ENCODE measurements at regions not wholly inside any gene's neighbourhood (a gene's known extent, or its start where the extent isn't known, plus 50 kb on each side); places are given as distances from the start of the nearest gene placed in this dataset.
"Not testable (repeated sequence)": the region's sequence is repeated elsewhere in the genome, so short reads cannot be mapped to it uniquely, and the experiment has no call there.

DNA sequence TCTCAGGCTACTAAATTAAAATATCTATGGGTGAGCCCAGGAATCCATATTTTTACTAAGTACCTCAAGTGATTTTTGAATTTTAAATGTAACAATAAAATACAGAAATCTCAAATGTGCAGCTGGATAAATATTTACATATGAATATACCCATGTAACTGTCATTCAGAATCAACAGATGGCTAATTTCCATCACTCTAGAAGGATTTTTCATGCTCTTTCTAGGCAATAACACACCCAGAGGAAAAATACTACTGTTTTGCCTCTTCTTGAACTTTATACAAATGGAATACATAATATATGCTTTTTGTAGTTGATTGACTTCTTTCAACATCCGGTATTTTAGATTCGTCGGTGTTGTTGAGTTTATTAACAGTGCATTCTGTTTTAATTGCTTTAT, 601.3 kb upstream of the NECTIN3 start:
- no peak for DNase-seq (ENCODE audit: low read depth in 2 of 2)

DNA sequence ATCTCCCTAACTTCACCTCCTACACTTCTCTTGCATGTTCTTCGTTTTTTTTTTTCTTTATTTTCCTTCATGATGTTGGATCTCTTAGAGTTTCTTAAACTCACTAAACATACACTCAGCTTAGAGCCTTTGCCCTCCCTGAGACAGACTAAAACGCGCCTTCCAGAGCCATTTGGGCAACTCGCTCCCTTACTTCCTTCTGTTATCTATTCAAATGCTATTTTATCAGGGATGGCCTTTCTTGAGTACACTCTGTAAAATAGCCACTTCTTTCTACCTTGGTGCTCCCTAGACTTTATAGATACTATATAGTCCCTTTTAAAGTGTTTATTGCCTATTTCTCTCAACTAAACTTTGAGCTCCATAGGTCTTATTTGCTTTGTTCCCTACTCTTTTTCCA, 598.2 kb upstream of the NECTIN3 start:
- DNase-seq (ENCODE audit: low read depth in 2 of 2) = no peak

DNA sequence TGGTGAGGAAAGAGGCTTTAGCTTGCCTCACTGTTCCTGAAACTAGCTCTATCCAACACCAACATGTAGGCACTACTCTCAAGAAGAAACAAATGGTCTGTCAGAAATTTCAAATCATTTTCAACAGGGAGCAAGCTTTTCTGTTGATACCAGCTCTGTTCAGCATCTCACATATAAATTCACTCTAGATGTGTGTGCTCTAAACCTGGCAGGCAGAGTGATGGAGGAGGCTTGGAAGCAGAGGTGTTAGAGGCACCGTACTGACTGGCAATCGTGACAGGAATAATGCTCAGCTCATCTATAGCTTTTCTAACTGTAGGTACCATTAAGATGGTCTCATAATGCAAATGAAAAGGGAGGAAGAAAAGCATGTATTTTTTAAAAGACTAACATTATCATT, 597.2 kb upstream of the NECTIN3 start:
- no peak for DNase-seq (ENCODE audit: low read depth in 2 of 2)

DNA sequence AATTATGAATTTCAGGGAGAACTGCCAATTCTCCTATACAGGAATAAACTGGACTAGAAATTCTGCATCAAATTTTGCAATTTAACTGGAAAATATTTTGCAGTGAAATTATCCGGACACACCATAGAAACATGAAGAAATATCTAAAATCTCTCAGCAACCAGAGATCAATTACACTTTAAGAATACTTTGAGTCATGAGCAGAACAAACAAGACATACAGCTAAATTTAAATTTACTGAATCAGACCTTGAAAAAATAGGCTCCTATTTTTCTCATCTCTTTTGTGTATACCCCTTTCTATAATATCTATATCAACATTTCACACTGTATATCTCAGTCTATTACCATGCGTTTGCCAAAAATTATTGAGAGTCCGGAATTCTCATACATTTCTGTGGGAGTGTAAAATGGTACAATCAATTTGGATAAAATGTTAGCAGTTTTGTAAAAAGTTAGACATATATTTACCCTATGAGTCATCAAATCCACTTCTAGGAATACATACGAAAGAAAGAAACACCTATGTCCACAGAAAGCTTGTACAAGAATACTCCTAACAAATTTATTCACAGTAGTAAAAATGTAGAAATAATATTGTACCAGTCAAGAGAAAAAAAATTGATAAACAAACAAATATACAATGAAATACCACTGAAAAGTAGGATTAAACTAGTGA, 593.1 kb upstream of the NECTIN3 start:
- DNase-seq (ENCODE audit: low read depth in 2 of 2) = no peak

DNA sequence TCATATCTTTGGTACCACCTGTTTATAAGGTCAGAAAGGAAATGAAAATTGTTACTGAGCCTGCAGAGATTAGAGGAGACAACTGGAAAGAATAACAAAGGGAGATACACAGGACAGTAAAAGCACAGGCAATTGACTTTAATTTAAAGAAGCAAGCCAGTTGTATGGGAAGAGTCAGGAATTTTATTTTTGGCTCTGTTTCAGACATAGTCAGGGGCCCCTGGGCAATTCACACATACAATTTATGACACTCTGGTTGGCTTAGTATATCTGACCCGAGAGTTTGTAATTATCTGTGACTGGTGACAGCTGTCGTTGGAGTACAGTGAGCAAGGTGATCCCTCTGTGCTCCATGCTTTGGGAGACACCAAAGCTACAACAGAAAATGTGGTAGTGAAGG, 591.9 kb upstream of the NECTIN3 start:
- peak; percentile 86 to 94 for DNase-seq (ENCODE audit: low read depth in 2 of 2)

DNA sequence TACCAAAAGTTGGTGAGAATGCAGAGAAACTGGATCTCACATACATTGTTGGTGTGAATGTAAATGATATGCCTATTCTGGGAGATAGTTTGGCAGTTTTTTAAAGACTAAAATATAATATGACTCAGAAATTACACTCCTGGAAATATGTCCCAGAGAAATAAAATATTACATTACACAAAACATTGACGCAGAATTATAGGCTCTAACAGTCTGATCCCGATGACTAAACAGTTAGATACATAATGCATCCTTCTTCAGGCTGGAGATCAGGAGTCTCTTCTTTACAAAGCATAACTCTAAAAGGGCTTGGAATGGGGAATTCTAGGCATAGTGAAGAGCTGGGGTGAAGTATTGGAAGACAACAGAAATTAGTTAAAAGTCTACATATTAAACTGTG, 586.2 kb upstream of the NECTIN3 start:
- DNase-seq (ENCODE audit: low read depth in 2 of 2) = no peak

DNA sequence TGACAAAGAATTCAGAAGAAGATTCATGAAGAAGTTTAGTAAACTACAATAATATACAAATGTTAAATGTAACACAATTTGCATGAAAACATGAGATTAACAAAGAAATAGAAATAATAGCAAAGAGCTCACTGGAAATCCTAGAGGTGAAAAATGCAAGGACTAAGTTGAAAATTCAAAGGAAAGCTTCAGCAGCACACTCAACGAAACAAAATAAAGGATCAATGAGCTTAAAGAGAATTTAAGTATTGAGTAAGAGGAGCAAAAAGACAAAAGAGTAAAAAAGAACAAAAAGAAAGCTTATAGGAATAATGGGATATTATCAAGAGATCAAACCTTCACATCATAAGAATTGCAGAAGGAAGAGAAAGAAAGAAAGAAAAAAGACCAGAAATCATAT, 583.8 kb upstream of the NECTIN3 start:
- DNase-seq (ENCODE audit: low read depth in 2 of 2) = no peak

DNA sequence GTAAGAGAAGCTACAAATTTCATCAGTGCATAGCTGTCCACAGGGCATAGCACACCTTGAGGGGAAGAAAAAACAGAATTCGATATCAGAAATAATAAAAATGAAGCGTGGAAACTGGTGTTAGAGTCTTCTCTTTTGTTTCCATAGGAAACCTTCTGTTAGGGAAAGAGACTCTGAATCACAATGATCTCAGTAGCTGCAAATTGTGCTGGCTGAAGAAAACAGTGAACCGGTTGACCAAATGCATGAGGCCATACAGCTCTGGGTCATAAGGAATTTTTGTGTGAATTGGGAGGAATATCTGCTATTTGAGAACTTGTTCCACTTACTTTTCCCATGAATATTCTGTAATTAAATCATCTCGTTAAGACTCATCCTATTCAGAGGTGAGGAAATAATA, 580.2 kb upstream of the NECTIN3 start:
- no peak for DNase-seq (ENCODE audit: low read depth in 2 of 2)

DNA sequence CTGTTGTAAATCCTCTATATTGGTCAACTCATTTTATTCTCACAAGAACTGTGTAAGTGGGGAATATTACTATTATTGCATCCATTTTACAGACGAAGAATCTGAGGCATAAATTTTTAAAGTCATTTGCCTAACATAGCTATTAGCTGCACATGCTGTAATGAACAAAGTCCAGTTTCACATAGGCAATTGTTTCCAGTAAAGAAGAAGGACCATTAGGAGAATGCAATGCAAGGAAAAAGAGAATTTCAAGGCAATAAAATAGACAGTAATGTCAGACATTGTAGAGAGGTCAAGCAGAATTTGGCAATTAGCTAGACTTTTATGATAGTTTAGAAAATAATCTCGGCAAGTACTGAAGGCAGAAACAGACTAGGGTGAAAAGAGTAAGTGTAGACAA, 578.7 kb upstream of the NECTIN3 start:
- no peak for DNase-seq (ENCODE audit: low read depth in 2 of 2)

DNA sequence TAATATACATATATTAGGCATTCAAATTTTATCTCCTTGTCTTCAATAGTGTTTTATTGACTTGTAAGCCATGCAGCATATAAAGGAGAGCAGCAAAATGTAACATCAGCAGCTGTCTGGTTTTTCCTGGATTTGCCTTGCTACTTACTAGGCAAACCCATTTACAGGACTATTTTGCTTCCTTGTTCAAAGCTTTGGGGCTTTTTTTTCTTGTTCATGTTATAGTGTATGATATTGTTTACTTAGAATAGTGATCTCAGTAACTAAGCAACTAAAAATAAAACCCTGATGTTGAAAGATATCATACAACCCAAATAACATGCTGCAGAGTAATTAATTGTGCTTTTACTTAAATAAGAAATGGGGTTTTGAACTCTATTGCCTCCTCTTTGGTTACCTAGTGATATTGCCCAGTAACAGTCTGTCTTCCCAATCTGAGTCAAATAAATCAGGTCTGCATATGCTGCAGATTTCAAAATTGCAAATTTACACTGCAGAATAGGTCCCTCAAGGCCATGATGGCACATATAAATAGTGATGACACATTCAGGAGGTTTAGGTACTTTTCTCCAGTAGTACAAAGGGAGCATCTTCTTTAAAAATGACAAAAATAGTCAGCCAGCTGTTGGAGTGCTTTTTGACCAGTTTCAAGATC, 578.1 kb upstream of the NECTIN3 start:
- DNase-seq (ENCODE audit: low read depth in 2 of 2) = no peak

DNA sequence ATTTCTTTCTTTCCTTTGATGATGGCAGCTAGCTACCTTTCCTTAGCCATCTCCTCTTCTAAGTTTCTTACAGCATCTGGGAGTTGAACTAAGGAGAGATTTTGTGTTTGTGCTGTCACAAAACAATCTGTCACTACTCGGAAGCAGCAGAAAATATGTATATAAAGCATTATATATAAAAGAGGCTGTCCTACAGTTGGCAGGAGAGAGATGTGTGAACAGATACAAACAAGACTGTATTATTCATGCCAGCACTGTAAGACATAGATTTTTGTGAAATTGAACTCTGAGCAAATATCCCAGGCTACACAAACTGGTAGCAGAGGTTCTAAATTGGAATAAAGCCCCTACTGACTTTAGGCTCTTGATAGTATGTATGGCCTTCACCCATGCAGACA, 577.5 kb upstream of the NECTIN3 start:
- DNase-seq (ENCODE audit: low read depth in 2 of 2) = no peak

DNA sequence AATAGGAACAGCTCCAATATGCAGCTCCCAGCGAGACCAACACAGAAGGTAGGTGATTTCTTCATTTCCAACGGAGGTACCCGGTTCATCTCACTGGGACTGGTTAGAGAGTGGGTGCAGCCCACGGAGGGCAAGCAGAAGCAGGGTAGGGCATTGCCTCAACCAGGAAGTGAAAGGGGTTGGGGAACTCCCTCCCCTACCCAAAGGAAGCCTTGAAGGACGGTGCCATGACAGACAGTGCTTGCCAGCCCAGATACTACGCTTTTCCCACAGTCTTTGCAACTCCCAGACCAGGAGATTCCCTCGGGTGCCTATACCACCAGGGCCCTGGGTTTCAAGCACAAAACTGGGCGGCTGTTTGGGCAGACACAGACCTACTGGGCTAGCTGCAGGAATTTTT, 576.9 kb upstream of the NECTIN3 start:
- DNase-seq (ENCODE audit: low read depth in 2 of 2) = no peak

DNA sequence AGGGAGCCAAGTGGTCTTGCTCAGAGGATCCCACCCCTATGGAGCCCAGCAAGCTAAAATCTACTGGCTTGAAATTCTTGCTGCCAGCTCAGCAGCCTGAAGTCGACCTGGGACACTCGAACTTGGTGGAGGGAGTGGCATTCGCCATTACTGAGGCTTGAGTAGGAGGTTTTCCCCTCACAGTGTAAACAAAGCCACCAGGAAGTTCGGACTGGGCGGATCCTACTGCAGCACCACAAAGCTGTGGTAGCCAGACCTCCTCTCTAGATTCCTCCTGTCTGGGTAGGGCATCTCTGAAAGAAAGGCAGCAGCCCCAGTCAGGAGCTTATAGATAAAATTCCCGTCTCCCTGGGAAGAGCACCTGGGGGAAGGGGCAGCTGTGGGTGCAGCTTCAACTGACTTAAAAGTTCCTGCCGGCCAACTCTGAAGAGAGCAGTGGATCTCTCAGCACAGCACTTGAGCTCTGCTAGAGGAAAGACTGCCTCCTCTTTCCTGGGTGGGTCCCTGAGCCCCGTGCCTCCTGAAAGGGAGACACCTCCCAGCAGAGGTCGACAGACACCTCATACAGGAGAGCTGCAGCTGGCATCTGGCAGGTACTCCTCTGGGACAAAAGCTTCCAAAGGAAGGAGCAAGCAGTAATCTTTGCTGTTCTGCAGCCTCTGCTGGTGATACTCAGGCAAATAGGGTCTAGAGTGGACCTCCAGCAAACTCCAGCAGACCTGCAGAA, 576.3 kb upstream of the NECTIN3 start:
- no peak for DNase-seq (ENCODE audit: low read depth in 2 of 2)

DNA sequence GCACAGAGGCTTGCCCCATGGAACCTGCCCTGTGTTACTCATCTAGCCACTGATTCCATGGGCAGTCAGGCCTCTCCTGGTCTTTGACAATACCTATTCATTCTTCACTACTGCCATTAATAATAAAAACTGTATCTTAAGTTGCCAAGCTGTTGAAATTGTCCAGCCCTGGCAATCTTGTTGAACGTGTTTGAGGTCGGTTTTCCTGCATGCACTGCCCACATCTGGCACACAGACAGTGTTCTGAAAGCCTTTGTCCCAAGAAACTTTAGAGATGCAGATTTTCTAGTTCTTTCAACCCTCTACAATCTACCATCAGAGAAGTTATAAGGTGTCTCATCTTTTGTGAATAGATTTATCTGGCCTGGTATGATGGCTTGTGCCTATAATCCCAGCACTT, 567.2 kb upstream of the NECTIN3 start:
- no peak for DNase-seq (ENCODE audit: low read depth in 2 of 2)

DNA sequence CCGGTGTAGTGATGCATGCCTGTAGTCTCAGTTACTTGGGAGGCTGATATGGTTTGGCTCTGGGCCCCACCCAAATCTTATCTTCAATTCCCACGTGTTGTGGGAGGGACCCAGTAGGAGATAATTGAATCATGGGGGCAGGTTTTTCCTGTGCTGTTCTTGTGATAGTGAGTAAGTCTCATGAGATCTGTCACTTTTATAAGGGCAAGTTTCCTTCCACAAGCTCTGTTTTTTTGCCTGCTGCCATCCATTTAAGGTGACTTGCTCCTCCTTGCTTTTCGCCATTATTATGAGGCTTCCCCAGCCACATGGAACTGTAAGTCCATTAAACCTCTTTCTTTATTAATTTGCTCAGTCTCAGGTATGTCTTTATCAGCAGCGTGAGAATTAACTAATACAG, 566.7 kb upstream of the NECTIN3 start:
- no peak for DNase-seq (ENCODE audit: low read depth in 2 of 2)

DNA sequence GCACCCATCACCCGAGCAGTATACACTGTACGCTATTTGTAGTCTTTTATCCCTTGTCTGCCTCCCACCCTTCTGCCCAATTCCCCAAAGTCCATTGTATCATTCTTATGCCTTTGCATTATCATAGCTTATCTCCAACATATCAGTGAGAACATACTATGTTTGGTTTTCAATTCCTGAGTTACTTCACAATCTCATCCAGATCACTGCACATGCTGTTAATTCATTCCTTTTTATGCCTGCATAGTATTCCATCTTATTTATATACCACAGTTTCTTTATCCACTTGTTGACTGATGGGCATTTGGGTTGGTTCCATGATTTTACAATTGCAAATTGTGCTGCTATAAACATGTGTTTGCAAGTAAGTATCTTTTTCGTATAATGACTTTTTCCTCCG, 564.7 kb upstream of the NECTIN3 start:
- DNase-seq (ENCODE audit: low read depth in 2 of 2) = no peak

DNA sequence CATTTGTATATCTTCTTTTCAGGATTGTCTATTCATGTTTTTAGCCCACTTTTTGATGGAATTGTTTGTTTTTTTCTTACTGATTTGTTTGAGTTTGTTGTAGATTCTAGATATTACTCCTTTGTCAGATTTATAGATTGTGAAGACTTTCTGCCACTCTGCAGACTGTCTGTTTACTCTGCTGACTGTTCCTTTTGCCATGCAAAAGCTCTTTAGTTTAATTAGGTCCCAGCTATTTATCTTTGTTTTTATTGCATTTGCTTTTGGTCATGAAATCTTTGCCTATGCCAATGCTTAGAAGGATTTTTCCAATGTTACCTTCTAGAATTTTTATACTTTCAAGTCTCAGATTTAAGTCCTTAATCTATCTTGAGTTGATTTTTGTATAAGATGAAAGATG, 564.0 kb upstream of the NECTIN3 start:
- not testable (repeated sequence) for DNase-seq (ENCODE audit: low read depth in 2 of 2)

DNA sequence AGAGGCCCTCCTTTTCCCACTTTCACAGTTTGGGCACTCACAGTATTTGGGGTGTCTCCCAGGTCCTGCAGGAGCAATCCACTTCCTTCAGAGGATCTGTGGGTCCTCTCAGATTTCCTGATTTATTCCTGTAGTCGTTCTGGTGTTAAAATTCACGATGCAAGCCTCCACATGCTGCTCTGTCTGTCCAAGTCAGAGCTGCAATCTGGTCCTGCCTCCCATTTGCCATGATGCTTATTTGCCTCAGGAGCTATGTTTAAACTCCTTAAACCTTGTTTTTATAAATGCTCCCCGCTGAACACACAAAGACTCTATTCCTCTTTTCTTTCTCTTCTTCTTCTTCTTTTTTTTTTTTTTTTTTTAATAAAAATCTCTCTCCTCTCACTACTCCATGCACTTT, 558.7 kb upstream of the NECTIN3 start:
- DNase-seq (ENCODE audit: low read depth in 2 of 2) = no peak

DNA sequence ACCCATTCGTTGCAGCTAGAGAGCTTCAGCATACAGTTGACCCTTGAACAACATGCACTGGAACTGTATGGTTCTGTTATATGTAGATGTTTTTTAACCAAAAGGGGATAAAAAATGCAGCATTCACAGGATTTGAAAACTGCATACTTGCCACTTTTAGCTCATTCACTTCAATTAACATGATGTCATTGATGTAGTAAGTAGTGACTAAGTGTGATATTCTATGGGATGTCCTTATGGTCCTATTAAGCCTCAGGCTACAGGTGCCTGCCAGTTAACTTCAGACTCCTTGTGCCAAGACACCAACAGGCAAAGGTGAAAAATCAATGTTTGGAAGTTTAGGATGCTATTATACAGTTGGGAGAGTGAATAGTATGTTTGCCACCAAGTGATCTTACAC, 553.6 kb upstream of the NECTIN3 start:
- no peak for DNase-seq (ENCODE audit: low read depth in 2 of 2)

DNA sequence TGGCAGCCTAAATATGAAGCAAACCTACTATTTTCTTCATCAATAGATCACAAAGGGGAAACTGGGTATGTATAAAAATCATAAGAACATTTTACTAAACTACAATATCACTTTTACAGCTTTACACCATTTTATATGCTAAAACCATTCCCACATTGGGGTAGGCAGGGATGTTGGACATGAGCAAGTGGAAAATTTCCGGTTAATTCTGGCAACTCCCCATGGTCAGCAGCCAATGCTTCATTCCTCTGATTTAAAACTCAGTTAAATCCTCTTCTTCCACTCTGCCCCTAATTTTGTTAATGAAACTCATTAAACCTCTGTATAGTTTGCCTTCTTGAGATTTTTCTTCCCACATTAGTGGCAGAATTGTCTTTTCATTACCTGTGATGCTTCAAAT, 552.5 kb upstream of the NECTIN3 start:
- DNase-seq (ENCODE audit: low read depth in 2 of 2) = peak; percentile 10 to 61

DNA sequence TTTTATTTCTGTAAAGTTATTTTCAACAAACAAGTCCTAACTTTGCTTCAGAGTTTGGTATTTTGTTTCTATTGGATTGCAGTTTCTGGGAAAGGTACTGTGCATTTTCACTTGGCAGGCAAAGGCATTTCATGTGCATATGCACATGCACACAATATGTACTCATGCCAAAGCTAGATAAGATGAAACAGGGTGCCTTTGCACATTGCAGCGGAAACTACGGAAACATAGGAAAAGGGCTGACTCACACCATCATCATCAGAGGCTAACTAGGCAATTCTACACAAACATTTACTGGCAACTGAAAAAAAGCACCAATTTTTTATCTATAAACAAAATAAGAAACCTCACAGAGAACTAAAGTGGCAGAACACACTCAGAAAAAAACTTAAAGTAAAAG, 550.6 kb upstream of the NECTIN3 start:
- DNase-seq (ENCODE audit: low read depth in 2 of 2) = peak; percentile 98 to 99

DNA sequence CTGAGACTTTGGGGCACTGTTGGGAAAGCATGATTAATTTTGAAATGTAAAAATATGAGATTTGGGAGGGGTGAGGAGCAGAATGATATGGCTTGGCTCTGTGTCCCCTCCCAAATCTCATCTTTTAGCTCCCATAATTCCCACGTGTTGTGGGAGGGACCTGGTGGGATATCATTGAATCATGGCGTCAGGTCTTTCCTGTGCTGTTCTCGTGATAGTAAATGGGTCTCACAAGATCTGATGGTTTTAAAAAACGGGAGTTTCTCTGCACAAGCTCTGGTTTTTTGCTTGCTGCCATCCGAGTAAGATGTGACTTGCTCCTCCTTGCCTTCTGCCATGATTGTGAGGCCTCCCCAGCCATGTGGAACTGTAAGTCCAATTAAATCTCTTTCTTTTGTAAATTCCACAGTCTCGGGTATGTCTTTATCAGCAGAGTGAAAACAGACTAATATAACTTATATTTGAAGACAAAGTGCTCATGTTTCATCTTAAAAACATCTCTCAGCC, 546.0 kb upstream of the NECTIN3 start:
- not testable (repeated sequence) for DNase-seq (ENCODE audit: low read depth in 2 of 2)
